ENCODE measurements at regions not wholly inside any gene's neighbourhood (a gene's known extent, or its start where the extent isn't known, plus 50 kb on each side); places are given as distances from the start of the nearest gene placed in this dataset.

DNA sequence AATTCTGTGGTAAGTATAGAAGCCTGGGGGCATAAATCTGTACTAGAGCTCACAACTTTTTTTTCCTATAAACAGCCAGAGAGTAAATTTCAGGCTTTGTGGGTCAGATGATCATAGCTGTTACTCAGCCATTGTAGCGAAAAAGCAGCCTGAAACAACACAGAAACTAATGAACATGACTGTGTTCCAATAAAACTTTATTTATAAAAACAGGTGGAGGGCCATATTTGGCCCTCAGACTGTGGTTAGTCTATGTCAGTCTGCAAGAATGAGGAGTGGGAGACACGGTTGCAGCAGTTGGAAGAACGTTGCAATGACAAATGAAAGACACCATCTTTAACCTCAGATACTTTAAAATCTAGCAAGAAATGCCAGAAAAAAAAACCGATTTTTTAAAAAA, 389.6 kb upstream of the PRKCQ start:
- no peak for DNase-seq
- Mint-ChIP-seq H3K9me3 (peaks cover 4% of the 10 kb centered on the region), H3K4me3 (no peak overlapping the region), H3K27me3 (ENCODE audit: low read depth, poor library complexity) (peaks cover 7% of the 10 kb centered on the region), H3K36me3 (ENCODE audit: low read depth) (no peaks in the 10 kb centered on the region), H3K27ac (no peak overlapping the region), H3K4me1 (peaks cover 28% of the 10 kb centered on the region)
- TF ChIP-seq, protein P1, sequence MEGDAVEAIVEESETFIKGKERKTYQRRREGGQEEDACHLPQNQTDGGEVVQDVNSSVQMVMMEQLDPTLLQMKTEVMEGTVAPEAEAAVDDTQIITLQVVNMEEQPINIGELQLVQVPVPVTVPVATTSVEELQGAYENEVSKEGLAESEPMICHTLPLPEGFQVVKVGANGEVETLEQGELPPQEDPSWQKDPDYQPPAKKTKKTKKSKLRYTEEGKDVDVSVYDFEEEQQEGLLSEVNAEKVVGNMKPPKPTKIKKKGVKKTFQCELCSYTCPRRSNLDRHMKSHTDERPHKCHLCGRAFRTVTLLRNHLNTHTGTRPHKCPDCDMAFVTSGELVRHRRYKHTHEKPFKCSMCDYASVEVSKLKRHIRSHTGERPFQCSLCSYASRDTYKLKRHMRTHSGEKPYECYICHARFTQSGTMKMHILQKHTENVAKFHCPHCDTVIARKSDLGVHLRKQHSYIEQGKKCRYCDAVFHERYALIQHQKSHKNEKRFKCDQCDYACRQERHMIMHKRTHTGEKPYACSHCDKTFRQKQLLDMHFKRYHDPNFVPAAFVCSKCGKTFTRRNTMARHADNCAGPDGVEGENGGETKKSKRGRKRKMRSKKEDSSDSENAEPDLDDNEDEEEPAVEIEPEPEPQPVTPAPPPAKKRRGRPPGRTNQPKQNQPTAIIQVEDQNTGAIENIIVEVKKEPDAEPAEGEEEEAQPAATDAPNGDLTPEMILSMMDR (IDR thresholded peaks at IDR 0.05) = no peak

DNA sequence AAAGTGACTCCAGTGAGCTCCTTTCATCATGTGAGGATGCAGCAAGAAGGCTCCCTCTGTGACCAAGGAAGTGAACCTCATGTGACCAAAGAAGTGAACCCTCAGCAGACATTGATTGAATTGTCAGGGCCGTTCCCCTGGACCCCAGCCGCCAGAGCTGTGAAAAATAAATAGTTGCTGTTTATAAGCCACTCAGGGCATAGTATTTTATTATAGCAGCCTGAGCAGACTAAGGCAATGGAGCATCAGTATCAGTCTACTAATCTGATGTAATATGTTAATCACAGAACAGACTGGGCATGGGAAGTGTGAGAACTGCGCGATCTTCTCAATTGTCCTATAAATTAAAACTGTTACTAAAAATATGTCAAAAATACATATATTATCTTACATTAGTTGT, 384.5 kb upstream of the PRKCQ start:
- Mint-ChIP-seq H3K9me3 (peaks cover 4% of the 10 kb centered on the region), H3K4me3 (no peak overlapping the region), H3K27ac (no peak overlapping the region), H3K27me3 (ENCODE audit: low read depth, poor library complexity) (peaks cover 7% of the 10 kb centered on the region), H3K36me3 (ENCODE audit: low read depth) (no peaks in the 10 kb centered on the region), H3K4me1 (peaks cover 6% of the 10 kb centered on the region)
- DNase-seq = no peak
- TF ChIP-seq, protein P1 (IDR thresholded peaks at IDR 0.05) = no peak

DNA sequence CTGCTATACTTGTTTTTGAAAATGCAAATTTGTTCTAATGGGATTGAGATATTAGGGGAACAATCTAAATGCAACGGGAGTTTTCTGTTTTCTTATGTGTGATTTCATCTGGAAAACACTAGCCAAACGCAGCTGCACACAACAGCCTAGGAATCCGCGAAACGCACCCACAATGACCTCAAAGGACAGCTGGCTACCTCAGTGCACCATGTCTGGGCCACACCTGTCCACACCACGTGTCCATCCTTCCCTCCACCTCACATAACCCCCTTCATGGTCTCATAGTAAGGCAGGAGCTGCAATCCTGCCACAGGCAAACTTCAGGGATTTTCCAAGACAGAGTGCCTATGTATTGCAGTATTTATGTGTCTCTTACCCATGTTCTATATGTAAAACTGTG, 382.5 kb upstream of the PRKCQ start:
- Mint-ChIP-seq H3K9me3 (peaks cover 4% of the 10 kb centered on the region), H3K4me3 (no peak overlapping the region), H3K4me1 (peaks cover 6% of the 10 kb centered on the region), H3K27ac (no peak overlapping the region), H3K27me3 (ENCODE audit: low read depth, poor library complexity) (peaks cover 4% of the 10 kb centered on the region), H3K36me3 (ENCODE audit: low read depth) (no peaks in the 10 kb centered on the region)
- TF ChIP-seq, protein P1 (IDR thresholded peaks at IDR 0.05) = no peak
- no peak for DNase-seq

DNA sequence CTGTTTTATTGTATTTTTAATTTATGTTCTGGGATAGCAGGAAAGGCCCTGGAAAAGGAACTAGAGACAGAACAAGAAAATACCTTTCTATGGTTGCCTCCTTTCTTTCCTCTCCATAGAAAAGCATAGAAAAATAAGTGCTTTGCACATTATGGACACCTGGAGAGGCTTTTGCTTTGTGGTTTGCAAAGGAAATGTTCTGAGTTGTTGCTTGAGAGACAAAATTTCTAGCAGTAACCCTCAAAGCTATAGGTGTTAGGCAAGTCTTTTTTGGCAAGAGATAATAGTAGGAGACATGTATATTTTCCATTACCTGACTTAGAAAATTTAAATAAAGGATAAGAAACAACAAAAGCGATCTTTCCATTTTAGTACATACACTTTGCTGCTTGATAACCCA, 378.6 kb upstream of the PRKCQ start:
- no peaks in the 10 kb centered on the region for H3K9me3 Mint-ChIP-seq
- TF ChIP-seq, protein P1 (IDR thresholded peaks at IDR 0.05) = no peak
- no peak for DNase-seq
- no peak overlapping the region for H3K4me3 Mint-ChIP-seq
- H3K27ac Mint-ChIP-seq = no peak overlapping the region
- H3K27me3 Mint-ChIP-seq (ENCODE audit: low read depth, poor library complexity) = peaks cover 6% of the 10 kb centered on the region
- peaks cover 6% of the 10 kb centered on the region for H3K4me1 Mint-ChIP-seq
- no peaks in the 10 kb centered on the region for H3K36me3 Mint-ChIP-seq (ENCODE audit: low read depth)

DNA sequence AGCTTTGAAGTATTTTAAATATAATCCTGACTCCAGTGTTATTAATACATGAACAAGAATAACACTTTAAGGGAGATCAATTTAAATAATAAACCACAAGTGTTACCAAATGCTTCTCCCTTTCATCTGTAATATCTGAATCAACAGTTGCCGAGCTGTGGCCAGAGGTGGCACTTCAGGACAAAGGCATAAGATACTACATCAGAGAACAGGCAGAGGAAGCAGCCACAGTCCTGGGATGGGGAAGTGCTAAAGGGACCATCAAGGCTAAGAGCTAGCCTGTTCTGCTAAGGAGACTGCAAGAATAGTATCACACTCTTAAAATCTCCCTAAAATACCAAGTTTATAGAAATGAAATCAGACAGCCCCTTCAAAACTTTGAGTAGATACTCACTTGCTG, 378.2 kb upstream of the PRKCQ start:
- H3K36me3 Mint-ChIP-seq (ENCODE audit: low read depth) = no peaks in the 10 kb centered on the region
- peaks cover 6% of the 10 kb centered on the region for H3K27me3 Mint-ChIP-seq (ENCODE audit: low read depth, poor library complexity)
- peaks cover 6% of the 10 kb centered on the region for H3K4me1 Mint-ChIP-seq
- H3K4me3 Mint-ChIP-seq = no peak overlapping the region
- no peak overlapping the region for H3K27ac Mint-ChIP-seq
- DNase-seq = no peak
- TF ChIP-seq, protein P1 (IDR thresholded peaks at IDR 0.05) = no peak
- H3K9me3 Mint-ChIP-seq = no peaks in the 10 kb centered on the region

DNA sequence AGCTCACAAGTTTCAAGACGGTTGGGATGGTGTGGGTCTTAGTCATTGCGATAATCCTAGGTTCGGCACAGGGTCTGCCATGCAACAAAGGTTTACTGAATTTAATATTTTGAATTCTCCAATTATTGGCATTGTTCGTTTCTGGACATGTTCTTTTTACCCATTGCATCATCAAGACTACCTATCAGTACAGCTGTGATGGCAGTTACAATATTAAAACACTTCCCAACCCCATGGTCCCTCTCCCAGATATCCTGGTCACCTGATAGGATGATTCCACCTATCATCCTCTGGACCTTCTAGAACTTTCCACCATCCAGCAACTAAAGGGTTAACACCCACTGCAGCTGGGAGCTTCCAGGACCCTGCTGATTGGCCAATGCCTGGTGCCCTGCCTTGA, 377.8 kb upstream of the PRKCQ start:
- DNase-seq = no peak
- H3K4me1 Mint-ChIP-seq = peaks cover 6% of the 10 kb centered on the region
- H3K36me3 Mint-ChIP-seq (ENCODE audit: low read depth) = no peaks in the 10 kb centered on the region
- H3K27me3 Mint-ChIP-seq (ENCODE audit: low read depth, poor library complexity) = peaks cover 6% of the 10 kb centered on the region
- no peaks in the 10 kb centered on the region for H3K9me3 Mint-ChIP-seq
- H3K27ac Mint-ChIP-seq = no peak overlapping the region
- TF ChIP-seq, protein P1 (IDR thresholded peaks at IDR 0.05) = no peak
- no peak overlapping the region for H3K4me3 Mint-ChIP-seq

All from nephron progenitor cell (in vitro differentiated cells).